ENCODE measurements at regions not wholly inside any gene's neighbourhood (a gene's known extent, or its start where the extent isn't known, plus 50 kb on each side); places are given as distances from the start of the nearest gene placed in this dataset.
A peak's percentile ranks its signal among the peaks of the same experiment; 100 is the strongest.

DNA sequence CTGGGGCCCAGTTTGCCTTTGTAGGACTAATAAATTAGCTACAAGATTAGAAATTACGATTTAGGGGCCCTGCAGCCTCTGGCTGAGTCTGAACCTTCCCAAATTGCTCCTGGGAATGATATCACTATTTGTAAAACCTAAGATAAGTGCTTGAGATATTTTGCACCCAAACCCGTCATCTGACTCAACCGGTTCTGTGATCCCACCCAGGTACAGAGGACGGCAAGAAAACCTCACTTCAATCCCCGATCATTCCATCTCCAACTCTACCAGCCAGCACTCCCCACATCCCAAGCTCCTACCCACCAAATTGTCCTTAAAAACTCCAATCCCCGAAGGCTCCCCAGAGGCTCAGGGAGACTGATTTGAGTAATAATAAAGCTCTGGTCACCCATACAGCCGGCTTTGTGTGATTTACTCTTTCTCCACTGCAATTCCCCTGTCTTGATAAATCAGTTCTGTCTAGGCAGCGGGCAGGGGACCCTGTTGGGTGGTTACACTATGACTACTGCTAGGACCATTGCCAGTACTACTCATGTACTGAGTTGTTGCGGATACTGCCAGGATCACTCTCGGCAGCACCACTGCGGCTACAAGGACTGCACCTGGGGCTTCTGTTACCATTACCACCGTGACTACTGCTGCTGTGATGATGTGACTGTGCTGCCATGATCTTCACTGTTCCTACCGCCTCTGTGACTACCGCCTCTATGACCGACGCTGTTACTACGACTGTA, 73.1 kb downstream of the IRF8 start:
- no peak for FAIRE-seq
- DNase-seq (ENCODE audit: extremely low spot score, insufficient read length, low read depth), result no peak

DNA sequence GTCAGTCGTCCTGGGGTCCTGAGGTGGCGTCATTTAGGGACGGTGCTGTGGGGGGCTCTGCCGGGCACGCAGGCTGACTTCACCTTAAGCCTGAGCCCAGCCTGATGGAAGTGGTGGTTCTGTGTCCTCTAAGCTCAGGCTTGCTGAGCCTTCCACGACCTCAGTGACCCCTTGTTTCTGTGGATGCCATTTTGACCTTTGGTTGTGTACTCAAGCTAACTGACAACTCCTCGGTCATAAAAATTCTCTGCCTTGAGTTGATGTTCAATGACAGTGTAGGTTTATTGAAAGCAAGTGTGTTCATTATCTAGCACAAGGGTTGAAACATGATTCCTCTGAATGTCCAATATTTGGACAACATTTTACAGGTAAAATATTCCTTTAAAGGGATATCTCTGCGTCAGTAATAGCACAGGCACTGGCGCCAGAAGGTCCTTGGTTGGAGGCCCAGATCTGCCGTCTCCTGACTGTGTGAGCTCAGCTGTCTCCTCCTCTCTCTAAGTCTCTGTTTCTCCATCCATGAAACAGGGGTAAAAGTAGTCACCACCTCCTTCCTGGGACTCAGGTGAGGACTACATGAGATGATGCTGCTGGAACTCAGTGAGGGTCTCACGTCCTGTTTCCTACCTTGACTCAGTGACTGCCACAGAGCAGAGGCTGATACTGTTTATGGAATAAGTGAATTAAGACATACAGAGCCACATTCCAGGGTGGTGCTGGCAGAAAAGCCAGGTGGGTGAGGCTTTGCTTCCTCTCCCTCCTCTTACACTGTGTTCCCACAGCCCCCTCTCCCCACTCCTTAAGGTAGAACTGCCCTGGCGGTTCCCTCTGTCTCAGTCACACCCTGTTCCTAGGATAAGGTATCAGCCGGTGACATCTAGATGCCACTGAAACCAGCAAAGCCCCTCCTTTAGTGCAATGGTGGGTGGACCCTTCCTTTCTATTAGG, 75.7 kb downstream of the IRF8 start:
- no peak for FAIRE-seq
- no peak for DNase-seq (ENCODE audit: extremely low spot score, insufficient read length, low read depth)

DNA sequence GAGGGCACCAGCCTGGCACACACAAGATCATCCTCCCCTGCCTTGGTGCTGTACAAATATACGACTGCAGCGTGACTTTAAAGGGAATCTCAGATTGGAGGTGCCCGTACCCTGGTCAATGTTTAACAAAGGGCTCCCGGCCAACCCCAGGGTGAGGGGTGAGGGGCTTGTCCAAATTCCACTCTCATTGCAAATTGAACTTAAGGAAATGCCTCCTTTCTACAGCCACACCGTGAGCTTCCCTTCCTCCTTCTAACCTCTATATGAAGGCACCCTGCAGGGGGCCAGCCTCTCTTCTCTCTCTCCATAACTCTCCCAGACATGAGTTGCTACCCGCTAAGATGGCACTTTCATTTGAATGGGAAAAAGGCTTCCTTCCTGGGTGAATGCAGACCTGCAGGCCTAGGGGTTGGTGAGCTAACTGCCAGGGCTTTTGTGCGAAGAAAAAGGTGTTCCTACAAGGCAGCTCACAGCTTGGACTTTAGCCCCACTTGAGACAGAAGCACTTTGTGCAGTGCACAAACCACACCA, 76.6 kb downstream of the IRF8 start:
- DNase-seq (ENCODE audit: extremely low spot score, insufficient read length, low read depth) (no peak), FAIRE-seq (no peak)

DNA sequence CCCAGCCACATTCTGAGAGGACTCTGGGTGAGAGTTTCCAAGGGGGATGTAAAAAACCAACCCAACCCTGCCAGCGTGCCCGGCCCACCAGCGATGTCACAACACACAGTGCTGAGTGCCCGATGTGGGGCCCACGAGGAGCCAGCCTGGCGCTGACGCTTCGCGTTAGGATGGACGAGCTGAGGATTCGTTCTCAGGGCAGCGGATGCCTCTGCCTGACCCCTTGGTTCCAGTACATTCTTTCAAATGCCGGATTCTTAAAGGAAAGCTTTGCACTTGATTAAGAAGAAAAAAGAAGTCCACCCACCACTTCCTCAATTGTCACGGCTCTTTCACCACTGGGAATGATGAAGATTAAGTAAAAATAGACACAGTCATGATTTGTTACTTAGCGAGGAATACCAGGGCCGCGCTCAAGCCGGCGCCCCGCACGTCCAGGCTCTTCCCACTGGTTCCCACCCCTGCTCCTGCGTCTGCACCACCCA, 79.4 kb downstream of the IRF8 start:
- FAIRE-seq (no peak), DNase-seq (ENCODE audit: extremely low spot score, insufficient read length, low read depth) (no peak)

DNA sequence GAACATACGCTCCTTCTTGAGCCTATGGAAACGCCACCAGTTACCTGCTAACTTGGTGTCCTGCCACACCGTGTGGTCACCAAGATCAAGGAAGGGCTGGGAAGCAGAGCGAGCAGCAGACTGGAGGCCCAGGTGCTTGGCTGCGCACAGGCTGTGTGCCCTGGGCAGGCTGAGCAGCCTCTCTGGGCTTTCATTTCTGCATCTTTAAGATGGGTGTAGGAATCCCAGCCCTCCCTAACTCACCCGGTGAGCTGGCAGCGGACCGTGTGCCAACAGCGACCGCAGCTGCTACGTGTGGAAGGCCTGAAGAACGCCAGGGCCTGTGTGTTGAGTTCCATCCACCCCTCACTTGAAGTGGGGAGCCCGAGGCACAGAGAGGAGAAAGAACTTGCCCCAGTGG, 80.0 kb downstream of the IRF8 start:
- FAIRE-seq (no peak), DNase-seq (ENCODE audit: extremely low spot score, insufficient read length, low read depth) (no peak)

DNA sequence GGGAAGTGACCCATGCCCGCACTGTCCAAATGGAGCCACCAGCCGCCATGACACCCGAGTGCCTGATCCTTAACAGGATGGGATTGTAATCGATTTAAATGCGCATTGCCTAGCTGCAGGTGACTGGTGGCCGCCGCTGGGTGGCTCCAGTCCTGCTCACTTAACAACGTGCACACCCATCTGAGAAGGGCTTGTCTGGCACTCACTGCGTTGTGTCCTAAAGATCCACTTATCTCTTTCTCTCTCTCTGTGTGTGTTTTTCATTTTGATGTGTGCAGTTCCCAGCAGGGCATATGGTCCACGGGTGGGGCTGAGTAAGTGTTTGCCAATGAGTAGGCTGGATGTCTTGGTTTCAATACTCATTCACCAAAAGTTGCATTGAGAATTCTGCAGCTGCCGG, 80.6 kb downstream of the IRF8 start:
- DNase-seq (ENCODE audit: extremely low spot score, insufficient read length, low read depth) (no peak), FAIRE-seq (peak; percentile 80)

DNA sequence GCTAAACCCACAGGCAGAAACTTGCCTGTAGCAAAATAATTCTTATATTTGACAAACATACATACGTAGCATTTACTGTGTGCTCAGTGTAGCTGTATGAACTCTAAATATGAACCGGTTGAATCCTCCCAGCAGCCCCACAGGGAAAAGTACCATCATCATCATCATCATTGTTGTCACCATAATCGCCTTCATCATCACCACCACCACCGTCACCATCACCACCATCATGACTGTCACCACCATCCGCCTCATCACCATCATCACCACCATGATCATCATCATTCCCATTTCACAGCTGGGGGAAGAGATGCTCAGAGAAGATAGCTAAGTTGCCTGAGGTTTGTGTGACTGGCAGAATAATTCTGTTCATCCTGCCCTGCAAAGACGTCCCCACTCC, 81.7 kb downstream of the IRF8 start:
- DNase-seq (ENCODE audit: extremely low spot score, insufficient read length, low read depth), result no peak
- FAIRE-seq, result no peak

DNA sequence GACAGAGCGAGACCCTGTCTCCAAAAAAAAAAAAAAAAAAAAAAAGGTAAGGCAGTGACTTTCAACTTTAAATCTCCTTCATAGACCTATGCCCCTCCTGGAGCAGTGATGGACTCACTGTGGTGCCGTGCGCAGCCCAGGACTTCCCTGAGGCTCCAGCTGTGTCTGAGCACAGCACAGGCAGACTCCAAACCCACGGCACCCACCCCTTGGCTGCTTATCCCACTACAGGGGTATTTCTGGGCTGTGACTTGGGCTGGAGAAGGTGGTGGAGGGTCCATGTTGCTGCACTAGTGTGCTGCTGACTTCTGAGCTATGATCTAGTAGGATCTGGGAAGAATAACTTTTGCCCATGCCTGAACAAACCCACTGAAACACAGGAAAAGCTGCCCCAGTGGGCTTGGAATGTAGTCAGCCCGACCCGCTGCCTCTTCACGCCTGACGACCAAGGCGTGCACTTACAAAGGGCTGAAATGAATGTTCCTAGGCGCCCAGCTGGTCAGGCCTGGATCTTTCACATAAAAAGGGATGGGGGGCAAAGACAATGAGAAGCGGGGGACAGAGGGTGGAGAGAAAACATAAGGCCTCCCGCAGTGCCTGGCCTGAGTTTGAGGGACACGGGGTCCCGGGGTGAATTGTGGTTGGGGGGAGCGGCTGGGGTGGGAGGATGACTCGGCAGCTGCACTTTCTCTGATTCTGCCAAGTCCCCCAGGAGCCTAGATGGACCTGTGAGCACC, 83.0 kb downstream of the IRF8 start:
- DNase-seq (ENCODE audit: extremely low spot score, insufficient read length, low read depth) (no peak), FAIRE-seq (no peak)

DNA sequence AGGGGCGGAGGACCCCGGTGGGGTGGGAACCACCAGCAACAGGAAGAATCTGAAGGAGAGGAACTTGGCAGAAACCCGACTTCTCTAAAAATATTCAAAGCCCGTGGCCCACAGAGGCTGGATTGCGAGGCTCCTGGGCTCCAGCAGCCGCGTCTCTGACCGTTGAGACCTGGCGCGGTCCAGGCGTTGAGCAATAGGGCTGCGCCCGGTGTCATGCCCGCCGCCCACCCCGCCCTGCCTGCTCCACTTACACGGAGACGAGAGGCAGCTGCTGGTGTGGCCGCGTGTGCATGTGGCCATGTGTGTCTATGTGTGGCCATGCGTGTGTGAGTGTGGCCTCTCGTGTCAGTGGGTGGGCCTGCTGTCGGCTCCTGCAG, 83.6 kb downstream of the IRF8 start:
- FAIRE-seq, result no peak

DNA sequence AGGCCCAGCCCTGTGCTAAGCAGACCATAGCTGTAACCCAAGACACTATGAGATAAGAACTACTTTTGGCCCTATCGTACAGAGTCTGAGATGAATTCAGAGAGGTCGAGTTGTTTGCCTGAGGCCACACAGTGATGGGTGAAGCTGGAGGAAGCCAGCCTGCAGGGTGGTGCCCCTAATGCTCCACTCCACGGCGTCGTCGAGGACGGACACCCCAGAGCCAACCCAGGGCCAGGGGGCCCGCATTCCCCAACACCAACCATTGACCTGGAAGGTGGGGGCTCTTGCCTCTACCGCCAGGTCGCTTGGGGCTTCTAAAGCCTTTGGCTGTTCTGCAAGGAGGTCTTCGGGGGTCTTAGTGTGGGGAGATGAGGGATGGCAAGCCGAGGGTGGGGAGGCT, 84.1 kb downstream of the IRF8 start:
- FAIRE-seq (no peak), DNase-seq (ENCODE audit: extremely low spot score, insufficient read length, low read depth) (no peak)

More for the DNA sequence above, 83.6 kb downstream of the IRF8 start:
- DNase-seq (ENCODE audit: extremely low spot score, insufficient read length, low read depth), result no peak

DNA sequence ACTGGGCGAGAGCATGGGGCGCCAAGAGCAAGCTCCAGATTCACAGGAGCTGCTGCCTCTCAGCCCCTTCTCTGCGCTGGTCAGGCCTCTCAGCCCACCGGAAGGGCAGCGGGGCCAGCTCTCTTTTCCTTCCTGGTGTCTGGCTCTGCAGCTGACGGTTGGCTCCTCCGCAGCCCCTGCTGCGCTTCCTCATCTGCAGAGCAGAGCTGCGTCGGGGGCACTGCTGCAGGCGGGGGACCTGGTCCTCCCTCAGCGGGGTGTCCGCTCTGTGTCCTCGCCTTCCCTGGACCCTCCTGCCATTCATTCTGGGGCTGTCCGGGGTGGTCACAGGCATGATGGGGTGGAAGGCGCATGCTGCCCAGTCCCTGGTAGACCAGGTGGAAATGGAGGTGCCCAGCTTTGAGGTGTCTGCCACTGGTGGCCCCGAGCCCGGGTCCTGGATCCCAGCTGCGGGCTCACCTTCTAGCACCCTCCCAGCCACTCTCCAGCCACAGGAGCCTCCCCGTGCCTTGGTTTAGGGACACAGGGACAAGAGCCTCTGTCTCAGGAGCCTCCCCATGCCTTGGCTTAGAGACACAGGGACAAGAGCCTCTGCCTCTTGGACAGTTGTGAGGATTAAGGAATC, 84.8 kb downstream of the IRF8 start:
- DNase-seq (ENCODE audit: extremely low spot score, insufficient read length, low read depth) (no peak), FAIRE-seq (no peak)

DNA sequence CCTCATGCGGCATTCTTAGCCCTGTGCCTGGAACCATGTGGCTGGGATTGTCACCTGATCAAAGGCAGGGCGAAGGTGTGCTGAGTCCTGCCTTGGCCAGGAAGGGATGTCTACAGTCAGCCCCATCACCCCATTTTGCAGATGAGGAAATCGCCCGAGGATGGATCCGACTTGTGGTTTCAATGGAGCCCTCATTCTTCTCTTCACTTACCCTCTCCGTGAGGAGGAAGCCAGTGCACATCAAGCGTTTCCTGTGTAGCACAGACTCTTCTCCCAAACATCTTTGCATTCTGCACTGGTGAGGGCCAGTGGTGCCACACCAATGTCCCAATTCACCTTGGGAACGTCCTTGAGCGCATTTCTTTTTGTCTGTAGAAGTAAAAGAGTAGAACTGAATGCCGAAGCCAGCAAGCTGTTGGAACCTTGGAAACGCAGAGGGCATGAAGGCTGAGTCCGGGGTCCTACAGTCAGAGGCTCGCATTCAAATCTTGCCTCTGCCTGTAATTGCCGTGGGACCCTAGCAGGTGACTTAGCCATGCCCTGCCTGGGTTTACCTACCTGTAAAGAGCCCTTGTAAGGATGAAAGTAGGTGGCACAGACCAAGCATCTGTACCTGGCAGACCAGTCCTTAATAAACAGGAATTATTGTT, 85.4 kb downstream of the IRF8 start:
- FAIRE-seq (no peak), DNase-seq (ENCODE audit: extremely low spot score, insufficient read length, low read depth) (no peak)

DNA sequence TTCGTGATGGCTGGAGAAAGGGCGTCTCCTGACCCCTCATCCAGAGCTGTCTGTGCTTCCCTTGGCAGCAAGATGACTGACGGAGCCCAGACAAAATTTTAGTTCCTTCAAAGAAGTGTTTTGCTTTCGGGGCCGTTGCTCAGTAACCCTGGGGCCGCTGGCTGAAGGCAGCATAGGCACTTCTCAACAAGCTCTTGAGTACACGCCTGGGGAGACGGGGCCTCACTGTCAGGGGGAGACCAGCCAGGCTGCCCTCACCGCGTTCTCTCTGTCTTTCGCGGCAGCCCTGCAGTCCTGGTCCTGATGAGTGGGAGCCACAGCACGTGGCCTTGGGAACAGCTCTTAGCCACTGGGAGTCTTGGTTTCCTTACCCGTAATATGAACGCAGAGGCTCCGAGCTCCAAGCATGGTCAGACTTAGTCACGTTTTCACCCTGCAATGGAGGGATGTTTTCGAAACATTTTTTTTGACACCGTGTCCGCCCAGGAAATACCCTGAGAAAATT, 86.0 kb downstream of the IRF8 start:
- DNase-seq (ENCODE audit: extremely low spot score, insufficient read length, low read depth) (no peak), FAIRE-seq (peak; percentile 78)

DNA sequence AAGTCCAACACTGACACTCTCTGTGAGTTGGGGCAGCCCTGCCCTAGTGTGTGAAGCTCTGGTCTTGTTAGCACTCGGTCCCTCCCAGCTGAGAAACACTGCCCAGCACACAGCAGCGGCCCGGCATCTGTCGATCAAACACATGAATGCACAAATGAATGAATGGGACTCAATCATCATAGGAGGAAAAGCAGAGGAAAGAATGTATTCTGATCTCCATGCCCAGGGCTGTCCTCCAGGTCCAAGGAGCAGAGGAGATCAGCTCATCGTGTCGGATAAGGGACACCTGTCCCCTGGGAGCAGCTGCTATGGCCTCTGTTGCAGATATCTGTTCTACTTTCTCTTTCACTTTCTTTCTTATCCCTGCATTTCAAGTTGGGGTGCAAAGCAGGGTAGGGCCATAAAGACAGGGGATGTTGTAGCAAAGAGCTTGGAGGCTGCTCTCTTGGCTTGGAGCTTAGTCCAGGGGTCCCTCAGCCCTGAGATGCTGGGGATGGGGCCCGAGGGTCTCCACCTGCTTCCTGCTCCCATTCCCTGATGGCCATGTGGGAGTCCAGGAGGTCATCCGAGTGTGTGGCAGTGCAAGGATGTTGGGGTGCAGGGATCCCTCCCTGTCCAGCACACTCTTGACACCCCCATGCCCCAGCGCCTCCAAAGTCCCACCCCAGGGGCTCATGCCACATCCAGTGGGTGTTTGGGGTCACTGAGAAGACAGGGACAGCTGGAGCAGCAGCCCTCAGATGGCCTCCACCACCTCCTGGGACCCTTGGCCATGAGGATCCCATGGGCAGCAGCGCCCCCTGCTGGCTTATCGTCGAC, 88.2 kb downstream of the IRF8 start:
- FAIRE-seq (peak; percentile 80), DNase-seq (ENCODE audit: extremely low spot score, insufficient read length, low read depth) (no peak)

DNA sequence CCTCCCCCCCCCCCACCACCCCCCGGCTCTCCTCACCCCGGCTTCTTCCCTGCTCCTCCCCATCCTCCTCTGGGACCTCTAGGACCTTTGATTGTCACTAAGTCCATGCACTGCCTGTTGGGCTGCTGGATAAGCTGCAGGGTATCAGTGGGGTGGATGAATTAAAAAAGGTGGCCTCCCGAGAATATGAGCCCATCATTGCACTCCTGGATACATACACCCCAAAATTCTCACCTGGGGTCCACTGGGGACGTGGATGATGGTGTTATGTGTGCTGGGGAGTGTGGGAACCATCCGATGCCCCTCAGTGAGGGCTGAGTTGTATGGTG, 88.8 kb downstream of the IRF8 start:
- FAIRE-seq, result no peak
- no peak for DNase-seq (ENCODE audit: extremely low spot score, insufficient read length, low read depth)

DNA sequence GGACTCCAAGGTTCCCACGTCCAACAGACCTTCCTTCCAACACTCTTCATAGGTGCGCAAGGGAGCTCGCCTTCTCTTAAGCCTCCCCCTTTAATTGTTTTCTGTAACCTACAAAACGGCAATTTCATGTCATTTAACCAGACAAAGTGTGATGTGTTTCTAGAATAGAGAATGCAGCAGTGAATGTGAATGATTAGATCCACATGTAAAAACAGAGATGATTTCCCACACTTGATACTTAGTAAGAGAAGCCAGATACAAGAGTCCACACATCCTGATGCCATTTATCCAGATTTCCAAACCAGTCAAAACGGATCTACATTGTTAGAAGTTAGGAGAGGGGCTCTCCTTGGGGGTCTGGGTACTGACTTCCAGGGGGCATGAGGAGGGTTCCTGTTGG, 89.3 kb downstream of the IRF8 start:
- FAIRE-seq, result no peak
- DNase-seq (ENCODE audit: extremely low spot score, insufficient read length, low read depth), result no peak

DNA sequence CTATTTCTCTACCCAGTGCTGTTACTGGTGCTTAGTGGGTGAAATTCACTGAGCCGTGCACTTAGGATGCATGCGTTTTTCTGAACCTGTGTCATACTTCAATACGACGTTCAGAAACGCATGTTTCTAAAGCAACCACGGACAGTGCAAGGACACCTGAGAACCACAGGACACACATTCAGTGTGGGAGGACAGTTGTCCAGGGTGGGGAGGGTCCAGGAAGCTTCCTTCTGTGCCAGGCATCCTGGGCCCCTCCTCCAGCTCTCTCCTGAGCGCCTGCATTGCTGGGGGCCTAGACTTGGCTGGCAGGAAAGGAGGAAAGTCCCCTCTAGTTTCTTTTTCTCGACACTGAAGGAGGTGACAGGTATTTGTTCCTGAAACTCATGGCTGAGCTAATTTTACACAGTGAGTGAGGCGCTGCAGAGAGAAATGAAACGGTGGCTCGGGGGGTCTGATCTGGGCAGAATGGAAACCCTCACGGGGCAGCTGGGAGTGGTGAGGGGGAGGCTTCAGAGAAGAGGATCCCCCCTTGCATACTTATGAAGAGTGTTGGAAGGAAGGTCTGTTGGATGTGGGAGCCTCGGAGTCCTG, 89.9 kb downstream of the IRF8 start:
- FAIRE-seq (peak; percentile 97), DNase-seq (ENCODE audit: extremely low spot score, insufficient read length, low read depth) (no peak)

DNA sequence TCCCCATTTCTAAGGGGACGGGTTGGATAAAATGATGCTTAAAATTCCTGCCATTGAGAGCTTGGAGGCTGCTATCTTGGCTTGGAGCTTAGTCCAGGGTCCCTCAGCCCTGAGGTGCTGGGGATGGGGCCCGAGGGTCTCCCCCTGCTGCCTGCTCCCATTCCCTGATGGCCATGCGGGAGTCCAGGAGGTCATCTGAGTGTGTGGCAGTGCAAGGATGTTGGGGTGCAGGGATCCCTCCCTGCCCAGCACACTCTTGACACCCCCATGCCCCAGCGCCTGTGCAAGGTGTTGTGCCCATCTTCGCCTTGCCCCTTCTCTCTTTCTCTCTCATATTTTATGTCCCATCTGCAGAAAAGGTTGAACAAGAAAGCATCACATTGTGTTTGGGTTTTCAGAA, 90.4 kb downstream of the IRF8 start:
- FAIRE-seq, result no peak

More for the DNA sequence above, 90.4 kb downstream of the IRF8 start:
- DNase-seq (ENCODE audit: extremely low spot score, insufficient read length, low read depth), result no peak
